Activated CD8-positive, alpha-beta T cell treated with anti-CD3 and anti-CD28 coated beads for 36 hours (primary cell): ENCODE measurements at regions not wholly inside any gene's neighbourhood (a gene's known extent, or its start where the extent isn't known, plus 50 kb on each side); places are given as distances from the start of the nearest gene placed in this dataset.

Experiments
- ATAC-seq: fragments of 200-7000 bp; cut with Tn5 transposase; one replicate; pipeline ENCODE4 v1.10.0; 2021; ENCODE audit warnings: mild to moderate bottlenecking, moderate library complexity
- CTCF ChIA-PET: fragments of 350-600 bp; sonication (Branson Sonifier 250); formaldehyde crosslinking; loops from one replicate; lab custom pipeline; 2021; ENCODE audit warnings: antibody characterized with exemption; lab: Charles Lee
- POLR2A ChIA-PET: fragments of 350-600 bp; sonication (Branson Sonifier 250); formaldehyde crosslinking; loops from one replicate; lab custom pipeline; 2021; ENCODE audit warnings: antibody characterized with exemption; lab: Charles Lee
- DNase-seq: peaks from one replicate; pipeline ENCODE4 v3.0.0-alpha.2; 2020
- H3K27ac Mint-ChIP-seq: one replicate; pipeline ENCODE4 v1.8.0; 2021; ENCODE audit warnings: mild to moderate bottlenecking, mixed read lengths
- H3K27me3 Mint-ChIP-seq: one replicate; pipeline ENCODE4 v1.8.0; 2021; ENCODE audit warnings: mixed read lengths
- H3K36me3 Mint-ChIP-seq: one replicate; pipeline ENCODE4 v1.8.0; 2021; ENCODE audit warnings: low read depth, mixed read lengths
- H3K4me1 Mint-ChIP-seq: one replicate; pipeline ENCODE4 v1.8.0; 2021; ENCODE audit warnings: low read depth, mixed read lengths
- H3K4me3 Mint-ChIP-seq: one replicate; pipeline ENCODE4 v1.8.0; 2021; ENCODE audit warnings: mild to moderate bottlenecking, moderate library complexity, mixed read lengths
- H3K9me3 Mint-ChIP-seq: one replicate; pipeline ENCODE4 v1.8.0; 2021; ENCODE audit warnings: mixed read lengths
- intact Hi-C: fragments of 100-400 bp; cut with micrococcal nuclease; formaldehyde crosslinking; loops from one replicate; pipeline ENCODE4 v1.10.0; 2022
- TF ChIP-seq, protein P1 (sequence below): fragments of 200-600 bp; IDR thresholded peaks from one replicate; pipeline ENCODE4 v1.8.0; 2022; ENCODE audit warnings: antibody characterized with exemption, mild to moderate bottlenecking

DNA sequence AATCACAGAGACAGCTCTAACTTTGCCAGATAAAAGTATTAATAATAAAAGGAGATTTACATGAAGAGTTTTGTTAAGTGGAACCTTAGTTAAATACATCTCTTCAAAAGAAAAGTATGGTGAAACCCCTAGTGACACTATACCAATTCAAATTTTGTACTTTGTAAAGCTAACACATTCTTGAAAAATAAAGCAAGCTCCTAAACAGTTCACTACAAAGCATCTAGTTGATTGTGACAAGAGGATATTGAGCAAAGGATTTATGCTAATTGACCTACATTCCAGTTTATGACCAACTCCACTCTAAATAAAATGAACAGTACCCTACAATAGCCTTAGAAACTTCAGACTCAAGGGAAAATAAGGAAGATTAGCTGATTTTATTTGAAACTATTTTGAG lies 69.4 kb upstream of the WDR17 start:
- CTCF ChIA-PET = no interaction called here
- POLR2A ChIA-PET = no interaction called here
- H3K27ac Mint-ChIP-seq = no peak overlapping the region
- H3K9me3 Mint-ChIP-seq = no peaks in the 10 kb centered on the region
- intact Hi-C loops = no loop called here
- no peaks in the 10 kb centered on the region for H3K36me3 Mint-ChIP-seq
- no peak for DNase-seq
- no peak for ATAC-seq
- TF ChIP-seq, protein P1, sequence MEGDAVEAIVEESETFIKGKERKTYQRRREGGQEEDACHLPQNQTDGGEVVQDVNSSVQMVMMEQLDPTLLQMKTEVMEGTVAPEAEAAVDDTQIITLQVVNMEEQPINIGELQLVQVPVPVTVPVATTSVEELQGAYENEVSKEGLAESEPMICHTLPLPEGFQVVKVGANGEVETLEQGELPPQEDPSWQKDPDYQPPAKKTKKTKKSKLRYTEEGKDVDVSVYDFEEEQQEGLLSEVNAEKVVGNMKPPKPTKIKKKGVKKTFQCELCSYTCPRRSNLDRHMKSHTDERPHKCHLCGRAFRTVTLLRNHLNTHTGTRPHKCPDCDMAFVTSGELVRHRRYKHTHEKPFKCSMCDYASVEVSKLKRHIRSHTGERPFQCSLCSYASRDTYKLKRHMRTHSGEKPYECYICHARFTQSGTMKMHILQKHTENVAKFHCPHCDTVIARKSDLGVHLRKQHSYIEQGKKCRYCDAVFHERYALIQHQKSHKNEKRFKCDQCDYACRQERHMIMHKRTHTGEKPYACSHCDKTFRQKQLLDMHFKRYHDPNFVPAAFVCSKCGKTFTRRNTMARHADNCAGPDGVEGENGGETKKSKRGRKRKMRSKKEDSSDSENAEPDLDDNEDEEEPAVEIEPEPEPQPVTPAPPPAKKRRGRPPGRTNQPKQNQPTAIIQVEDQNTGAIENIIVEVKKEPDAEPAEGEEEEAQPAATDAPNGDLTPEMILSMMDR = no peak
- H3K27me3 Mint-ChIP-seq = peaks cover 17% of the 10 kb centered on the region
- H3K4me1 Mint-ChIP-seq = no peaks in the 10 kb centered on the region
- H3K4me3 Mint-ChIP-seq = no peak overlapping the region

GRCh38 chr4:175997291-175997690 lies 68.3 kb upstream of the WDR17 start:
- Mint-ChIP-seq H3K27me3 (peaks cover 26% of the 10 kb centered on the region), H3K9me3 (no peaks in the 10 kb centered on the region), H3K27ac (no peak overlapping the region), H3K4me1 (peaks cover 4% of the 10 kb centered on the region), H3K36me3 (no peaks in the 10 kb centered on the region), H3K4me3 (no peak overlapping the region)
- ATAC-seq = no peak
- DNase-seq = no peak
- TF ChIP-seq, protein P1 = no peak
- POLR2A ChIA-PET = no interaction called here
- intact Hi-C loops = no loop called here
- CTCF ChIA-PET = no interaction called here

GRCh38 chr4:175998782-175999181 lies 66.9 kb upstream of the WDR17 start:
- peaks cover 35% of the 10 kb centered on the region for H3K27me3 Mint-ChIP-seq
- ChIA-PET POLR2A (no interaction called here), CTCF (no interaction called here)
- peaks cover 6% of the 10 kb centered on the region for H3K4me1 Mint-ChIP-seq
- DNase-seq (no peak), ATAC-seq (no peak)
- no peak overlapping the region for H3K4me3 Mint-ChIP-seq
- H3K27ac Mint-ChIP-seq = no peak overlapping the region
- TF ChIP-seq, protein P1 = no peak
- no peaks in the 10 kb centered on the region for H3K36me3 Mint-ChIP-seq
- intact Hi-C loops = no loop called here
- no peaks in the 10 kb centered on the region for H3K9me3 Mint-ChIP-seq

GRCh38 chr4:175999944-176000343 lies 65.7 kb upstream of the WDR17 start:
- Mint-ChIP-seq H3K27ac (no peak overlapping the region), H3K36me3 (no peaks in the 10 kb centered on the region), H3K9me3 (no peaks in the 10 kb centered on the region), H3K4me1 (peaks cover 6% of the 10 kb centered on the region), H3K27me3 (peaks cover 35% of the 10 kb centered on the region), H3K4me3 (no peak overlapping the region)
- TF ChIP-seq, protein P1 = no peak
- ATAC-seq (no peak), DNase-seq (no peak)
- intact Hi-C loops = no loop called here
- ChIA-PET CTCF (no interaction called here), POLR2A (no interaction called here)

DNA sequence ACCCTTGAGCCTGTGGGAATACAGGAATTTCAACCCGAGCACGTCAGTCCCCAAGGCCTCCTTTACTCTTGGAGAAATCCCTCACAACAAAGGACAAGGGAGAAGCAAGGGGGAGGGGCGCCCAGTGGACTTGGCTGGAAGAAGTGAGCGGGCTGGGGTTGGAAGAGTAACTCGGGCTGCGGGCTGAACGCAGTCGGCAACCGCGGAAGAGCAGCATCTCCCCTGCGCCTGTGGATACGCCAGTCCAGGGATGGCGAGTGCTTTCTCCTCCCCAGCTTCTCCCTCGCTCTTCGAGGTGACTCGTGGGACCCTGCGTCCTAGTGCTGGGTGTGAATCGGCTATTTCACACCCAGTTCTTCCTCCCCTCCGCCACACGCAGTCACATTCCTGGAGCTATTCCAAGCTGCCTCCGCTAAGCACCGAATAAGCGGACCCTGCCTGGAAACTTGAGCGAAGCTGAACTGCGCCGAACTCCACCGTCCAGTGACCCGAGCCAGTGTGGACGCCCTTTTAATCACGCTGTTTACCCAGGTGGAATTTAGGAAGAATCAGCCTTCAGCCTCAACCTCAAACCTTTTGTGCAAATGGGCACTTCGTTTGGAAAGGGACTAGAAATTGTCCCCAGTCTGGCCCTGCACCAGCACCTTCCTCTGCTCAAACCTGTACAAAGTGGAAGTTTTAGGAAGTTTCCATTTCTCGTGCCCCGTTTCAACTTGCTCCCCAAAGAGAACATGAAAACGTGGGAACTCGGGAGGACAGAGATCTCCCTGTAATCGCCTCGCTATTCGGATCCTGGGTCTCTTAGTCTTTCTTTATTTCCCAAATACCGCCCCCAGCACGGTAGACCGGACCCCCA lies 64.3 kb upstream of the WDR17 start:
- ChIA-PET POLR2A (no interaction called here), CTCF (no interaction called here)
- H3K36me3 Mint-ChIP-seq = no peaks in the 10 kb centered on the region
- TF ChIP-seq, protein P1 = no peak
- H3K27ac Mint-ChIP-seq = no peak overlapping the region
- H3K9me3 Mint-ChIP-seq = no peaks in the 10 kb centered on the region
- DNase-seq (no peak), ATAC-seq (no peak)
- no peak overlapping the region for H3K4me3 Mint-ChIP-seq
- H3K27me3 Mint-ChIP-seq = peaks cover 35% of the 10 kb centered on the region
- intact Hi-C loops = no loop called here
- H3K4me1 Mint-ChIP-seq = peaks cover 6% of the 10 kb centered on the region
